GM10266 (cell line): ENCODE measurements at regions not wholly inside any gene's neighbourhood (a gene's known extent, or its start where the extent isn't known, plus 50 kb on each side); places are given as distances from the start of the nearest gene placed in this dataset.
"Not testable (repeated sequence)": the region's sequence is repeated elsewhere in the genome, so short reads cannot be mapped to it uniquely, and the experiment has no call there.

Experiments used
- DNase-seq: peaks from one replicate; pipeline ENCODE4 v3.0.0; 2012; ENCODE audit errors: extremely low spot score
- CTCF ChIP-seq: IDR thresholded peaks from 2 replicates; pipeline ENCODE4 v1.5.1; 2012; ENCODE audit warnings: mild to moderate bottlenecking, low read depth; ENCODE audit not compliant: control insufficient read depth, insufficient read depth; ENCODE audit errors: missing control alignments

GRCh38 chr1:234833646-234834045 lies 223.7 kb upstream of the IRF2BP2 start:
- DNase-seq: no peak
- no peak for TF ChIP-seq CTCF

GRCh38 chr1:234833118-234833517 lies 223.1 kb upstream of the IRF2BP2 start:
- TF ChIP-seq CTCF: no peak
- no peak for DNase-seq

GRCh38 chr1:234827656-234828055 lies 217.7 kb upstream of the IRF2BP2 start:
- no peak for TF ChIP-seq CTCF
- DNase-seq: no peak

GRCh38 chr1:234827181-234827580 lies 217.2 kb upstream of the IRF2BP2 start:
- DNase-seq: no peak
- TF ChIP-seq CTCF: no peak

- DNase-seq: no peak
- no peak for TF ChIP-seq CTCF
Measured at GRCh38 chr1:234826352-234826751, 216.4 kb upstream of the IRF2BP2 start.

- no peak for DNase-seq
- no peak for TF ChIP-seq CTCF
Measured at GRCh38 chr1:234825498-234826165, 215.7 kb upstream of the IRF2BP2 start.

- DNase-seq: not testable (repeated sequence)
Measured at GRCh38 chr1:234824836-234825235, 214.9 kb upstream of the IRF2BP2 start.
